GM21423 (cell line): ENCODE measurements at regions not wholly inside any gene's neighbourhood (a gene's known extent, or its start where the extent isn't known, plus 50 kb on each side); places are given as distances from the start of the nearest gene placed in this dataset.

Experiments used
- ATAC-seq: cut with Tn5 transposase; IDR thresholded peaks from one replicate; pipeline ENCODE4 v1.9.1; 2021; ENCODE audit warnings: mild to moderate bottlenecking, moderate library complexity; ENCODE audit not compliant: unreplicated experiment

DNA sequence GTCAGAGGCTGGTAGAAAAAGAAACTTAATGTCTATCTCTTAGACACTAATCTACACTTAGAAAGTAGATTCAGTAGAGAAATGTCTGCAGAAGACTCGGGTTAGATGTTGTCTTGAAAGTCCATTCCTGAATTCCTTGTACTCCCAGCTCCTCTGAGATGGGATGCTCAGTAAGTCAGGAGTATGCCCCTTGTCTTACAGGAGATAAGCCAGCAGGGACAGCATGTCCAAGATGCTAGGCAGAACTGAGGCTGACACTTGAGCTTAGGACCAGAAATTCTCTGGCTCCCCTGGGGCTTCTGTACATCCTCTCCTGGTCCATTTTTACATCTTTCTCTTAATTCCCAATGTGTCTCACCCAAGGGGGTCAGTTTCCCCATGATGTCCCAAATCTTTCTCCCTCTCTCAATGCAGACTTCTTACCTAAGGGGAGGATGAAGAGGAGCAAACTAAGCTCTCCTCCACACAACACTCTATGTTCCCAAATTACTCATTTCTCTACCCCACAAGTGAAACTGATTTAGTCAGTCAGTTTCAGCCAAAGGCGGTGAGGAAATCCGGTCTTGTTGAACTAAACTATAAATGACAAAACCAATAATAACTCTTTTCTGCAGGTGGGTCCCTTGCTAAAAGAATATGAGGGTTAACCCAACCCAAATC is 558.2 kb upstream of the DIPK2B start:
- peak; percentile 59 for ATAC-seq

DNA sequence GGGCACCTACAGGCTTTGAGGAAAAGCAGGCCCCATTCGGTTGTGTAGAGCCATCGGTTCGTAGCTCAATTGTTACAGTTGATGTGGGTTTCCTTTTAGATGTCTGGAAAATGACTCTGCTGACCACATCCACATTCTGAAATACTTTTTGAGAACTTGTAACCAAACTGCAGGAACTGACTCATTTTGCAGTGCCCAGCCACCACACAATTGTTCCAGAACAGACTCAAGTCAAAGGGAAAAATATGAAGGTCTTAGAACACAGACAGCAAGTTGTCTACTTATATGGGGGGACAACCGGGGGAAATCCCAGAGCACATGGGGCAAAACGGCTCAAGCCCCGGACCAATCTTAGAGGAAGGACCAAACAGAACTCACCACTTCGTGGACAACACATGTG is 557.6 kb upstream of the DIPK2B start:
- peak; percentile 31 for ATAC-seq

- ATAC-seq = no peak
These were observed 556.6 kb upstream of the DIPK2B start for GRCh38 chrX:45757272-45757671.

GRCh38 chrX:45756557-45756956 is 555.9 kb upstream of the DIPK2B start:
- no peak for ATAC-seq

GRCh38 chrX:45755703-45756102 is 555.0 kb upstream of the DIPK2B start:
- ATAC-seq = no peak

DNA sequence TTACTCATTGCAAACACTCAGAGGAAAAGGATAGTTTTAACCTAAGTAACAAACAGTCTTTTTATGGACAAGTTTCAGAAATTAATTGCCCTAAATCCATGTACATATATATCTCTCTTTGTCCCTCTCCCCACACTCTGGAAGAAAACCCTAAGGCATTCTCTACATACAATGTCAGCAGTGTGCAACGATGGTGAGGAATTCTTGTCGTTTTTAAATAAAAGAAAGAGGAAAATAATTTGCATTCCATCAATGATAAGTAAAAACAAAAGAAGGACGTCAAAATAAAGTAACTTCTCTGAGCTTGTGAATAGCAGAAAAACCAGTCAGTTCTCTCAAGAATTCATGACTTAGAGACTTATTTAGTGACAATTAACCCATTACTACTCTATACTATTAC is 550.5 kb upstream of the DIPK2B start:
- no peak for ATAC-seq

DNA sequence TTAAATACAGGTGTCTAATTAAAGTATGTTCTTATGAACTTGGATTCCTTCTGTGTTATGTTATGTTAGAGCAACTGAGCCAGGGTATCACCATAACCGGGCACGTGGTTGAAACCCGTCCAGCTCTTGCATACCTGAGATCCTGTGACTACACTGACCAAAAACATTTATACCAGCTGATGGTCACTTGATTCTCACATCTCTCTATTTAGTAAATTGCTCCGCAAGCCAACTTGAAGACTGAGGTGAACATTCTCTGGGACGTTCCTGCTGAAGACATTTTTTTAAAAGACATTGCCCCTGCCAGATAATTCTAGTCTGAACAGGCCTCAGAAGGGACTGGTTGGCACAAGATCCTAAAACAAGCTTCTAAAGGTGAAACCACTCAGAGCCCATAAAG is 550.0 kb upstream of the DIPK2B start:
- ATAC-seq = no peak

DNA sequence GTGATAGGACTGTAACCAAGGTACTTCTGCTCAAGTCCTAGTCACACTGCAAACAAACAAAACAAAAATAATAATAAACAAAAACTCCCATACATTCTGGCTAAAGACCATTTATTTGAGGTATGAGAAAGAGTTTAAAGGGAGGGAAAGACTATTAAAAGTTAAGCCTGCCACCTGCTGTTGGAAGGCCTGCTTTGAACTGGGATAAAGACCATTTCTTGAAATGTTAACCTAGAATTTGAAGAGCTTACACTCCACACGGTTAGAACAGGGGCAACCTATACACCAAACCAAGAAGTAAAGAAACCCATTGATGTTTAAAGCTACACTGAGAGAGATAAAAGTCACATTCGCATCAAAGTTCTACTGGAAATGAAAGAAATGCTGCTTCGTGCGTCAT is 548.7 kb upstream of the DIPK2B start:
- ATAC-seq = no peak

DNA sequence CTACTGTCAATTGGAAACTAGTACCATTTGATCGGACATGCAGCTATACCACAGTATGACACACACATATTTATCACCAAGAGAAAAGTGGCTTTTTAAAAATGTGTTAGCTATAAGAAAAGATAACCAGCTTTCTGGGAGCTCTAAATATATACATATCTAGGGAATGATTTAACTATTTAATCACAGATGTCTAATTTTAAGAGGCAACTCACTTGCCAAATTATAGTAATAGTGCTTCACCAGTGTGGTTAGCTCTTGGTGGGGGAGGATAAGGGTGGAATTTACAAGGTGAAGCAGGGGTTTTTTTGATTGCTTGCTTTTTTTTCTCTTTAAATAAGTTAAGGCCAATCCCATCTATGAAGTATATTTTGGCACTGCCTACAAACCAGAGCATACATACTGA is 547.7 kb upstream of the DIPK2B start:
- ATAC-seq = no peak

DNA sequence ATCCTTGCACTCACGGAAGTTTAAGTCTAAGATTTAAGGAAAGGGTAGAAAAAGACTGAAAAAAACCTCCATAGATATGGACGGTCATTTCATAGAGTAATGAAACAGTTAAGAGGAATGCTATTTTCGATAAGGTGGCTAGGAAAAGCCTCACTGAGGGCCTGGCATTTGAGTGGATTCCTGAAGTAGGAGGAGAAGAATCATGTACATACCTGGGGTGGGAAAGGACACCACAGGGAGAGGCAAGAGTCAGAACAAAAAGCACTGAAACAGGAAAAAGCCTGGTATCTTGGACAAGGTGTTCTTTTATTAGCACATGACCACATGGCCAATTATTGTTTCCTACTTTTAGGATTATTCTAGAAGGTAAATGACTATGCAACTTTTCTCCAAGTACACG is 547.2 kb upstream of the DIPK2B start:
- no peak for ATAC-seq

DNA sequence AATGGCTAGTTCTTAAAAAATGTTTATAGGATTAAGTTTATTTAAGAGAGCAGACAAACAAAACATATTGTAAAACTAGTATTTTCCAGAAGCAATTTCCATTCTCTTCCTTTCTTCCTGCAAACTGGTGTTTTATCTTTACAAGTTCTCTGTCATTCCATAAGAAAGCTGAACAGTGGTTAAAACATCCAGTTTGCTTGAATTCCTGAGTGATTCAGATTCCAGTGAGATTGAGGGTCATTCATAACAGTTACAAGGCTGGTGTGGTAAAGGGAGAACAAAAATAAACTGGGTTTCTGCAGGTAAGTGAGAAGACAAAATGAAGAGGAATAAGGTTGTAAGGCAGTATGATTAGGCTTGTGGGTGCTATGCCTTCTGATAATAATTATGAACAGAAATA is 544.8 kb upstream of the DIPK2B start:
- no peak for ATAC-seq

- ATAC-seq = no peak
These were observed 543.4 kb upstream of the DIPK2B start for GRCh38 chrX:45743906-45744625.

- ATAC-seq = no peak
These were observed 542.4 kb upstream of the DIPK2B start for GRCh38 chrX:45743081-45743533.

GRCh38 chrX:45740291-45740690 is 539.6 kb upstream of the DIPK2B start:
- ATAC-seq = no peak

GRCh38 chrX:45735571-45735970 is 534.9 kb upstream of the DIPK2B start:
- ATAC-seq = no peak

- no peak for ATAC-seq
These were observed 530.8 kb upstream of the DIPK2B start for GRCh38 chrX:45731448-45731847.

- ATAC-seq = no peak
These were observed 527.1 kb upstream of the DIPK2B start for GRCh38 chrX:45727761-45728160.

DNA sequence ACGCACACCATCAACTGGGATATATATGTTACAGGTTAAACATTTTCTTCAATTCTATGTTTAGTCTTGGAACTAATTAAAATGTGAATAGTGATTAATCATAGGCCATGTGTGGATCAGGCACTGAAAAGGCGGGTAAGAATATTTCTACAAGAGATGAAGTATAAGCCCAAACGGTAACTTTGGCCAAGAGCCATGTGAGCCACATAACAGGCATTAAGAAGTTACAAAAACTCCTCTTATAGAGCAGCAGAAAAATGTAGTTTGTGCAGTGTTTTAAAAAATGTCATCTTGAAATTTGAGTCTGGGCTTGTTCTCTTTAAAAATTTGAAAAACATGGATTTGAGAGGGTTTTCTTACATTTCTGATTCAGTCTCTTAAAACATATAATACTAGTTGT is 521.8 kb upstream of the DIPK2B start:
- no peak for ATAC-seq

GRCh38 chrX:45719751-45720501 is 519.2 kb upstream of the DIPK2B start:
- no peak for ATAC-seq

DNA sequence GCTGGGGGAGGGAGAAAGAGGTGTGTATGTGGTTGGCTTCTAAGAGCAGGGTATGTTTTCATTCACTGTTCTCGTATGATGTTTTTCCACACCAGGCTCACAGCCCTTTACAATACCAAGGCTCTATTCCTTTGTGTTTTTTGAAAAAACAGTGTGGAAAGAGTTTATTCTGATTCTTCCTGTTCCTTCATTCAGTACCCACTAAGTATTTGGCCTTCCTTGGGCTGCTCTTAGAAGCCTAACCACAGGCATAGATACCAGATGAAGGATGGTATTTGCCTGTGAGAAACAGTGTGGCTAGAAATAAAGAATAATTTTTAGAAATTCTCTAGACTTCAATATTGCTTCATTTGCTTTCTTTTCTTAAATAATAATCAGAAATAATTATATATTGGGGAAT is 518.0 kb upstream of the DIPK2B start:
- no peak for ATAC-seq

DNA sequence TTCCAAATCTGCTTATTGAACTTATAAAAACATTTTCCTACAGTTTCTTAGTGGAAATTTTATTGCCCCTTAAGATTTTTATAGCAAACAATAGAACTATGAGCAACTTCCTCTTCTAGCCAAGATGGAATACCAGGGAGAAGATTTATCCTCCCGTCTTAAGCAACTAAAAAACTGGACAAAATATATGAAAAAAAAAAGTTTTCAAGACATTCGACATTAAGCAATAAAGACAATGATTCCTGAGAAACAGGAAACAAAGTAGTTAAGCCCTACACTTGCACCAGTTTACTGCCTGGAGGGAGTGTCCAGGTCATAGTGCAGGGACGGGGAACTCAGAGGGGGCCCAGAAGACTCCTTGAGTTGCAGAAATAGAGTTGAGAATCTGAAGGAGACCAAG is 516.1 kb upstream of the DIPK2B start:
- no peak for ATAC-seq

- no peak for ATAC-seq
These were observed 515.1 kb upstream of the DIPK2B start for GRCh38 chrX:45715748-45716147.
